ENCODE measurements at regions not wholly inside any gene's neighbourhood (a gene's known extent, or its start where the extent isn't known, plus 50 kb on each side); places are given as distances from the start of the nearest gene placed in this dataset.

- TF ChIP-seq, protein P1, sequence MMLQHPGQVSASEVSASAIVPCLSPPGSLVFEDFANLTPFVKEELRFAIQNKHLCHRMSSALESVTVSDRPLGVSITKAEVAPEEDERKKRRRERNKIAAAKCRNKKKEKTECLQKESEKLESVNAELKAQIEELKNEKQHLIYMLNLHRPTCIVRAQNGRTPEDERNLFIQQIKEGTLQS (IDR thresholded peaks at IDR 0.05; ENCODE audit: insufficient read depth, low read depth, low read length), result no peak
Observed at GRCh38 chr5:84724181-84724580, 339.5 kb upstream of the EDIL3 start (continued).

Measured in H1 (cell line).